ENCODE measurements at regions not wholly inside any gene's neighbourhood (a gene's known extent, or its start where the extent isn't known, plus 50 kb on each side); places are given as distances from the start of the nearest gene placed in this dataset.

GRCh38 chr6:48733581-48733980, 622.6 kb upstream of the PTCHD4 start:
- CTCF ChIA-PET (ENCODE audit: low intra/inter-chr PET ratio, low total read pairs): no interaction called here
- ATAC-seq (no peak), DNase-seq (ENCODE audit: low spot score) (no peak), FAIRE-seq (no peak)
- intact Hi-C loops (cut with micrococcal nuclease; ENCODE audit: unreplicated experiment) (no loop called here), in situ Hi-C loops (cut with HindIII; ENCODE audit: extremely low pct_ligation_motif_present, low pct_unique_long_range_greater_than_20kb) (no loop called here)
- H3K79me2 ChIP-seq (ENCODE audit: insufficient read depth, low read length): no peaks in the 10 kb centered on the region
- H3K4me2 ChIP-seq (ENCODE audit: low read depth, low read length): no peak overlapping the region
- H3K9me3 ChIP-seq (ENCODE audit: low read length): no peaks in the 10 kb centered on the region
- no TSS peak for BruUV-seq (replicated peaks)
- no peak overlapping the region for H3K27ac ChIP-seq (ENCODE audit: extremely low read length, insufficient read depth, low read length)
- POLR2A ChIA-PET: no interaction called here
- no peak overlapping the region for H2AFZ ChIP-seq (ENCODE audit: low read length)
- no peak overlapping the region for H3K4me3 ChIP-seq (replicated peaks in 1 of 3; ENCODE audit: insufficient read depth in 1 of 3, low read depth in 2 of 3, low read length in 3 of 3)
- H4K20me1 ChIP-seq (ENCODE audit: insufficient read depth, low read length): no peaks in the 10 kb centered on the region
- H3K36me3 ChIP-seq (replicated peaks in 1 of 2; ENCODE audit: control insufficient read depth in 1 of 2, insufficient read depth in 2 of 2, low read length in 2 of 2): no peaks in the 10 kb centered on the region
- WGBS (ENCODE audit: low lambda C conversion rate): 0% methylated on average over 1 of the region's 1 CpG
- no peaks in the 10 kb centered on the region for H3K4me1 ChIP-seq (ENCODE audit: insufficient read depth, low read length)
- TF ChIP-seq ZNF589 (CRISPR knock-in tag; conservative IDR thresholded peaks at IDR 0.05) (no peak), RNF219 (CRISPR knock-in tag; IDR thresholded peaks at IDR 0.05) (no peak), ZFP36L1 (CRISPR knock-in tag; IDR thresholded peaks at IDR 0.05) (no peak), ZNF530 (CRISPR knock-in tag; IDR thresholded peaks at IDR 0.05; ENCODE audit: low read depth) (no peak), MBNL3 (CRISPR knock-in tag; conservative IDR thresholded peaks at IDR 0.05) (no peak), ZNF552 (CRISPR knock-in tag; IDR thresholded peaks at IDR 0.05; ENCODE audit: borderline replicate concordance) (no peak), ZNF543 (CRISPR knock-in tag; IDR thresholded peaks at IDR 0.05) (no peak), ATAD3A (CRISPR knock-in tag; IDR thresholded peaks at IDR 0.05) (no peak), ZNF644 (CRISPR knock-in tag; IDR thresholded peaks at IDR 0.05; ENCODE audit: low read depth) (no peak), ZNF18 (CRISPR knock-in tag; IDR thresholded peaks at IDR 0.05; ENCODE audit: insufficient replicate concordance) (no peak), ZNF724P (CRISPR knock-in tag; IDR thresholded peaks at IDR 0.05; ENCODE audit: borderline replicate concordance) (no peak), NONO (IDR thresholded peaks at IDR 0.05) (no peak), NONO (CRISPR knock-in tag; conservative IDR thresholded peaks at IDR 0.05) (no peak), ZNF768 (CRISPR knock-in tag; IDR thresholded peaks at IDR 0.05) (no peak), E2F2 (CRISPR knock-in tag; IDR thresholded peaks at IDR 0.05; ENCODE audit: borderline replicate concordance) (no peak), SMYD3 (CRISPR knock-in tag; IDR thresholded peaks at IDR 0.05) (no peak), KMT2A (CRISPR knock-in tag; IDR thresholded peaks at IDR 0.05) (no peak), MAX (IDR thresholded peaks at IDR 0.05) (no peak), ZNF766 (CRISPR knock-in tag; IDR thresholded peaks at IDR 0.05; ENCODE audit: borderline replicate concordance) (no peak), ZNF761 (CRISPR knock-in tag; conservative IDR thresholded peaks at IDR 0.05) (no peak)
- H3K27me3 ChIP-seq (ENCODE audit: control insufficient read depth in 1 of 2, insufficient read depth in 2 of 2, low read length in 2 of 2): no peaks in the 10 kb centered on the region
- no peak overlapping the region for H3K9ac ChIP-seq (ENCODE audit: insufficient read depth, low read depth, low read length)
